IMR-90 (cell line): ENCODE measurements at regions not wholly inside any gene's neighbourhood (a gene's known extent, or its start where the extent isn't known, plus 50 kb on each side); places are given as distances from the start of the nearest gene placed in this dataset.

Source experiments
- ATAC-seq: fragments of 200-7000 bp; cut with Tn5 transposase; 2 replicates; pipeline ENCODE4 v1.9.1; 2020; ENCODE audit warnings: low read depth, mild to moderate bottlenecking, moderate library complexity
- BruUV-seq: library from RNA; stranded (reverse); fragments of 400-500 nt; replicated peaks from 2 replicates; lab custom pipeline; 2021; lab: Mats Ljungman, UMichigan
- CTCF ChIA-PET: fragments of 300-600 bp; formaldehyde crosslinking; extraction: SDS; loops from one replicate; lab custom pipeline; 2021; ENCODE audit warnings: antibody characterized with exemption; lab: Yijun Ruan, JAX
- POLR2A ChIA-PET: fragments of 300-600 bp; sonication (Branson Sonifier 250); formaldehyde crosslinking; loops from one replicate; lab custom pipeline; 2022; ENCODE audit warnings: antibody characterized with exemption; ENCODE audit not compliant: unreplicated experiment; lab: Charles Lee
- DNase-seq: peaks from one replicate; pipeline ENCODE4 v3.0.0; 2013
- H2AFZ ChIP-seq: replicated peaks from 2 replicates; pipeline ENCODE3; 2013; ENCODE audit warnings: low read length, mild to moderate bottlenecking; ENCODE audit not compliant: poor library complexity
- H2AK5ac ChIP-seq: 2 replicates; pipeline ENCODE4 v1.6.1; 2013; ENCODE audit warnings: low read depth, low read length, inconsistent platforms
- H2AK9ac ChIP-seq: replicated peaks from 2 replicates; pipeline ENCODE3; 2013; ENCODE audit warnings: mild to moderate bottlenecking, low read depth, low read length, moderate library complexity; ENCODE audit not compliant: poor library complexity
- H2BK120ac ChIP-seq: 2 replicates; pipeline ENCODE4 v1.6.1; 2013; ENCODE audit warnings: low read depth, low read length, inconsistent platforms
- H2BK15ac ChIP-seq: 3 replicates; pipeline ENCODE4 v1.6.1; 2013; ENCODE audit warnings: low read depth, low read length, inconsistent platforms
- H2BK20ac ChIP-seq: 2 replicates; pipeline ENCODE4 v1.6.1; 2013; ENCODE audit warnings: low read depth, mild to moderate bottlenecking, inconsistent platforms, low read length, moderate library complexity
- H2BK5ac ChIP-seq: 2 replicates; pipeline ENCODE4 v1.6.1; 2013; ENCODE audit warnings: mild to moderate bottlenecking, low read depth, low read length, inconsistent platforms; ENCODE audit not compliant: poor library complexity, severe bottlenecking
- H3K14ac ChIP-seq: replicated peaks from 2 replicates; pipeline ENCODE4 v1.6.1; 2013; ENCODE audit warnings: low read depth, low read length, inconsistent platforms
- H3K18ac ChIP-seq: 2 replicates; pipeline ENCODE4 v1.6.1; 2013; ENCODE audit warnings: low read depth, low read length, control low read depth
- H3K23ac ChIP-seq: 2 replicates; pipeline ENCODE4 v1.6.1; 2013; ENCODE audit warnings: low read depth, low read length, inconsistent platforms
- H3K27ac ChIP-seq: 2 replicates; pipeline ENCODE4 v1.5.1; 2013; ENCODE audit warnings: mild to moderate bottlenecking, control low read depth, low read length; ENCODE audit not compliant: insufficient read depth
- H3K27me3 ChIP-seq: 2 replicates; pipeline ENCODE4 v1.6.1; 2013; ENCODE audit warnings: low read length; ENCODE audit not compliant: control insufficient read depth, insufficient read depth
- H3K36me3 ChIP-seq: 2 replicates; pipeline ENCODE4 v1.6.1; 2013; ENCODE audit warnings: low read length, mixed read lengths; ENCODE audit not compliant: control insufficient read depth, insufficient read depth
- H3K4ac ChIP-seq: 2 replicates; pipeline ENCODE4 v1.6.1; 2013; ENCODE audit warnings: low read depth, low read length, inconsistent platforms
- H3K4me1 ChIP-seq: 2 replicates; pipeline ENCODE4 v1.6.1; 2013; ENCODE audit warnings: low read length, mixed read lengths; ENCODE audit not compliant: control insufficient read depth, insufficient read depth
- H3K4me2 ChIP-seq: 2 replicates; pipeline ENCODE4 v1.6.1; 2013; ENCODE audit warnings: low read depth, mild to moderate bottlenecking, control low read depth, low read length, moderate library complexity
- H3K4me3 ChIP-seq: 2 replicates; pipeline ENCODE4 v1.5.1; 2013; ENCODE audit warnings: low read depth, mild to moderate bottlenecking, control low read depth, low read length, moderate library complexity; ENCODE audit not compliant: insufficient read depth
- H3K56ac ChIP-seq: 2 replicates; pipeline ENCODE4 v1.6.1; 2013; ENCODE audit warnings: low read length, inconsistent platforms; ENCODE audit not compliant: insufficient read depth; ENCODE audit errors: extremely low read depth
- H3K79me1 ChIP-seq, 2 experiments: 2 replicates each; pipeline ENCODE4 v1.6.1; 2013; ENCODE audit warnings: low read length in 2 of 2, inconsistent platforms in 1 of 2, low read depth in 1 of 2
- H3K9ac ChIP-seq: 2 replicates; pipeline ENCODE4 v1.6.1; 2013; ENCODE audit warnings: low read depth, low read length, control low read depth
- H3K9me1 ChIP-seq: 2 replicates; pipeline ENCODE4 v1.6.1; 2013; ENCODE audit warnings: low read length, inconsistent platforms; ENCODE audit not compliant: insufficient read depth
- H3K9me3 ChIP-seq: 2 replicates; pipeline ENCODE4 v1.6.1; 2013; ENCODE audit warnings: low read length; ENCODE audit not compliant: control insufficient read depth, insufficient read depth
- H4K20me1 ChIP-seq: 2 replicates; pipeline ENCODE4 v1.6.1; 2013; ENCODE audit warnings: low read length, inconsistent platforms; ENCODE audit not compliant: insufficient read depth
- H4K5ac ChIP-seq: 2 replicates; pipeline ENCODE4 v1.6.1; 2013; ENCODE audit warnings: mild to moderate bottlenecking, low read depth, low read length, control low read depth
- H4K8ac ChIP-seq, 2 experiments: 2 replicates each; pipeline ENCODE4 v1.6.1; 2013; ENCODE audit warnings: low read depth in 2 of 2, low read length in 2 of 2, control low read depth in 1 of 2, inconsistent platforms in 1 of 2
- H4K91ac ChIP-seq: 2 replicates; pipeline ENCODE4 v1.6.1; 2013; ENCODE audit warnings: low read depth, low read length, inconsistent platforms; ENCODE audit not compliant: insufficient read depth
- CHD1 ChIP-seq: IDR thresholded peaks from 2 replicates; pipeline ENCODE4 v1.6.1; 2012; ENCODE audit warnings: low read depth, low read length, improper control_type of control experiment
- ELK1 ChIP-seq: fragments of 150-350 bp; IDR thresholded peaks from 2 replicates; pipeline ENCODE4 v1.6.1; 2016; ENCODE audit warnings: low read depth, mild to moderate bottlenecking, low read length, moderate library complexity, borderline replicate concordance
- MXI1 ChIP-seq: IDR thresholded peaks from 2 replicates; pipeline ENCODE4 v1.6.1; 2012; ENCODE audit warnings: low read depth, mild to moderate bottlenecking, low read length, moderate library complexity, borderline replicate concordance
- RCOR1 ChIP-seq: IDR thresholded peaks from 2 replicates; pipeline ENCODE4 v1.6.1; 2012; ENCODE audit warnings: mild to moderate bottlenecking, low read length, improper control_type of control experiment; ENCODE audit not compliant: insufficient replicate concordance
- SMC3 ChIP-seq: fragments of 150-350 bp; IDR thresholded peaks from 2 replicates; pipeline ENCODE4 v1.6.1; 2016; ENCODE audit warnings: low read depth, mild to moderate bottlenecking, antibody characterized with exemption, low read length, moderate library complexity
- WGBS, 2 experiments: methylation state at CpG; one replicate each; pipeline versions ENCODE4 v1.1.5 to v1.1.7; 2013; ENCODE audit warnings: missing lambda C conversion rate in 2 of 2; ENCODE audit not compliant: insufficient read length in 1 of 2; ENCODE audit errors: extremely low coverage in 2 of 2; 5-methylcytosine and 5-hydroxymethylcytosine counted together
- dilution Hi-C: fragments of 300-500 bp; cut with HindIII; formaldehyde crosslinking; loops from one replicate; pipeline ENCODE4 v1.14.3; 2018; ENCODE audit warnings: low sequenced_read_pairs; ENCODE audit not compliant: unreplicated experiment
- in situ Hi-C: fragments of 300-500 bp; cut with MboI; formaldehyde crosslinking; loops from 3 replicates; pipeline ENCODE4 v1.14.3; 2019; ENCODE audit warnings: low sequenced_read_pairs, inconsistent platforms, mixed read lengths
- intact Hi-C: fragments of 100-400 bp; cut with micrococcal nuclease; formaldehyde crosslinking; loops from 2 replicates; pipeline ENCODE4 v1.10.0; 2022

- Histone ChIP-seq H2BK15ac (no peak overlapping the region), H3K23ac (no peak overlapping the region), H4K5ac (no peak overlapping the region), H2AFZ (no peak overlapping the region), H3K27me3 (no peaks in the 10 kb centered on the region), H3K18ac (no peak overlapping the region), H4K8ac (no peak overlapping the region), H4K91ac (no peak overlapping the region), H3K9ac (no peak overlapping the region), H3K27ac (no peak overlapping the region), H3K79me1 (no peaks in the 10 kb centered on the region), H3K4me2 (no peak overlapping the region), H4K20me1 (no peaks in the 10 kb centered on the region), H2BK120ac (no peak overlapping the region), H2BK20ac (no peak overlapping the region), H3K14ac (no peak overlapping the region), H3K4ac (no peak overlapping the region), H3K4me1 (no peaks in the 10 kb centered on the region), H2AK9ac (no peak overlapping the region), H3K36me3 (no peaks in the 10 kb centered on the region), H3K56ac (no peak overlapping the region), H3K9me3 (peaks cover 19% of the 10 kb centered on the region), H2BK5ac (no peak overlapping the region), H2AK5ac (no peak overlapping the region), H3K4me3 (no peak overlapping the region), H3K9me1 (no peaks in the 10 kb centered on the region)
- DNase-seq (no peak), ATAC-seq (no peak)
- ChIA-PET POLR2A (no interaction called here), CTCF (no interaction called here)
- TF ChIP-seq MXI1 (no peak), CHD1 (no peak), RCOR1 (no peak), SMC3 (no peak), ELK1 (no peak)
- in situ Hi-C loops (no loop called here), intact Hi-C loops (no loop called here), dilution Hi-C loops (no loop called here)
- BruUV-seq, result no TSS peak
- no CpG with 5 or more reads among the region's 4 CpGs for WGBS, 2 experiments
Observed at GRCh38 chr10:117609796-117610170, 67.2 kb downstream of the EMX2 start.
